ENCODE measurements at regions not wholly inside any gene's neighbourhood (a gene's known extent, or its start where the extent isn't known, plus 50 kb on each side); places are given as distances from the start of the nearest gene placed in this dataset.

- no peak for TF ChIP-seq CTCF (conservative IDR thresholded peaks at IDR 0.05; ENCODE audit: low read depth, low read length)
- no peak for TF ChIP-seq EZH2 (IDR thresholded peaks at IDR 0.05; ENCODE audit: borderline replicate concordance, low read depth, low read length, poor library complexity, severe bottlenecking)
Observed at GRCh38 chr1:218024211-218024720, 260.8 kb upstream of the RRP15 start.

All from A673 (cell line).